Caco-2 (cell line): ENCODE measurements at regions not wholly inside any gene's neighbourhood (a gene's known extent, or its start where the extent isn't known, plus 50 kb on each side); places are given as distances from the start of the nearest gene placed in this dataset.

Source experiments
- BruUV-seq: library from RNA; stranded (reverse); fragments of 400-500 nt; replicated peaks from 2 replicates; lab custom pipeline; 2021; lab: Mats Ljungman, UMichigan
- CTCF ChIA-PET: fragments of 300-600 bp; sonication (Branson Sonifier 250); formaldehyde crosslinking; loops from one replicate; lab custom pipeline; 2022; ENCODE audit warnings: antibody characterized with exemption; lab: Charles Lee
- POLR2A ChIA-PET: fragments of 300-600 bp; sonication (Branson Sonifier 250); formaldehyde crosslinking; loops from one replicate; lab custom pipeline; 2022; ENCODE audit warnings: antibody characterized with exemption; lab: Charles Lee
- DNase-seq, 2 experiments: peaks; one replicate each; pipeline versions ENCODE4 v3.0.0 to v3.0.0-alpha.2; 2020 to 2022
- H3K27me3 ChIP-seq: replicated peaks from 2 replicates; pipeline ENCODE4 v1.6.0; 2011; ENCODE audit warnings: low read length; ENCODE audit not compliant: control insufficient read depth, insufficient read depth
- H3K36me3 ChIP-seq: 2 replicates; pipeline ENCODE4 v1.5.1; 2011; ENCODE audit warnings: low read length; ENCODE audit not compliant: control insufficient read depth, insufficient read depth
- H3K4me1 ChIP-seq: fragments of 250-450 bp; sonication (Bioruptor Pico); 2 replicates; pipeline ENCODE4 v1.5.1; 2020; ENCODE audit warnings: mild to moderate bottlenecking
- H3K4me3 ChIP-seq: 2 replicates; pipeline ENCODE4 v1.5.1; 2011; ENCODE audit warnings: low read depth, mild to moderate bottlenecking, control low read depth, low read length
- H3K9me3 ChIP-seq: fragments of 250-450 bp; sonication (Bioruptor Pico); 2 replicates; pipeline ENCODE4 v1.5.1; 2020; ENCODE audit warnings: mild to moderate bottlenecking, moderate library complexity
- H3K27ac Mint-ChIP-seq: one replicate; pipeline ENCODE4 v1.8.0; 2022; ENCODE audit warnings: mixed read lengths; ENCODE audit not compliant: unreplicated experiment
- H3K27me3 Mint-ChIP-seq: one replicate; pipeline ENCODE4 v1.8.0; 2022; ENCODE audit warnings: mixed read lengths; ENCODE audit not compliant: insufficient read depth, unreplicated experiment
- H3K36me3 Mint-ChIP-seq: one replicate; pipeline ENCODE4 v1.8.0; 2022; ENCODE audit warnings: mild to moderate bottlenecking, mixed read lengths; ENCODE audit not compliant: insufficient read depth, unreplicated experiment
- H3K4me1 Mint-ChIP-seq: one replicate; pipeline ENCODE4 v1.8.0; 2022; ENCODE audit warnings: low read depth, mixed read lengths; ENCODE audit not compliant: unreplicated experiment
- H3K4me3 Mint-ChIP-seq: one replicate; pipeline ENCODE4 v1.8.0; 2022; ENCODE audit warnings: mild to moderate bottlenecking, moderate library complexity, mixed read lengths; ENCODE audit not compliant: unreplicated experiment
- H3K9me3 Mint-ChIP-seq: one replicate; pipeline ENCODE4 v1.8.0; 2022; ENCODE audit warnings: mixed read lengths; ENCODE audit not compliant: unreplicated experiment
- CTCF ChIP-seq, 2 experiments: fragments of 200-600 bp in 1 of 2; IDR thresholded peaks; 1 replicate in 1 of 2; 2 replicates in 1 of 2; pipeline versions ENCODE4 v1.5.1 to v1.8.0; 2011 to 2022; ENCODE audit warnings: antibody characterized with exemption in 1 of 2, control low read depth in 1 of 2, inconsistent platforms in 1 of 2, low read depth in 1 of 2, low read length in 1 of 2, mild to moderate bottlenecking in 1 of 2, moderate library complexity in 1 of 2; ENCODE audit not compliant: insufficient read depth in 1 of 2, severe bottlenecking in 1 of 2, unreplicated experiment in 1 of 2
- intact Hi-C: fragments of 100-400 bp; cut with micrococcal nuclease; formaldehyde crosslinking; loops from one replicate; pipeline ENCODE4 v1.10.0; 2022; ENCODE audit not compliant: unreplicated experiment

- no peak overlapping the region for H3K27ac Mint-ChIP-seq
- TF ChIP-seq CTCF (IDR thresholded peaks at IDR 0.05; ENCODE audit: insufficient read depth in 1 of 2, low read depth in 1 of 2, low read length in 1 of 2, severe bottlenecking in 1 of 2, unreplicated experiment in 1 of 2) = no peak
- Histone ChIP-seq H3K27me3 (peaks cover 3% of the 10 kb centered on the region), H3K9me3 (no peaks in the 10 kb centered on the region), H3K4me3 (no peak overlapping the region), H3K36me3 (no peaks in the 10 kb centered on the region), H3K4me1 (no peaks in the 10 kb centered on the region)
- BruUV-seq = no TSS peak
- intact Hi-C loops = no loop called here
- no peaks in the 10 kb centered on the region for H3K4me1 Mint-ChIP-seq
- DNase-seq = no peak
- H3K4me3 Mint-ChIP-seq = no peak overlapping the region
- POLR2A ChIA-PET = no interaction called here
- no peaks in the 10 kb centered on the region for H3K36me3 Mint-ChIP-seq
- peaks cover 5% of the 10 kb centered on the region for H3K27me3 Mint-ChIP-seq
- no peaks in the 10 kb centered on the region for H3K9me3 Mint-ChIP-seq
- CTCF ChIA-PET = no interaction called here
Measured at GRCh38 chr20:24838546-24839535, 110.2 kb upstream of the CST7 start.

GRCh38 chr20:24840121-24840713 lies 108.9 kb upstream of the CST7 start:
- no peaks in the 10 kb centered on the region for H3K36me3 Mint-ChIP-seq
- Histone ChIP-seq H3K27me3 (peaks cover 3% of the 10 kb centered on the region), H3K4me3 (no peak overlapping the region), H3K36me3 (no peaks in the 10 kb centered on the region), H3K9me3 (no peaks in the 10 kb centered on the region), H3K4me1 (no peaks in the 10 kb centered on the region)
- H3K9me3 Mint-ChIP-seq = no peaks in the 10 kb centered on the region
- intact Hi-C loops = no loop called here
- CTCF ChIA-PET = interaction anchor here (0.6 kb wide), 1 partner anchor 50 kb away, joined by 4 read pairs; no protein-coding TSS in a partner anchor
- no TSS peak for BruUV-seq
- POLR2A ChIA-PET = no interaction called here
- no peak for TF ChIP-seq CTCF (IDR thresholded peaks at IDR 0.05; ENCODE audit: insufficient read depth in 1 of 2, low read depth in 1 of 2, low read length in 1 of 2, severe bottlenecking in 1 of 2, unreplicated experiment in 1 of 2)
- DNase-seq = no peak
- no peak overlapping the region for H3K4me3 Mint-ChIP-seq
- peaks cover 5% of the 10 kb centered on the region for H3K27me3 Mint-ChIP-seq
- H3K4me1 Mint-ChIP-seq = no peaks in the 10 kb centered on the region
- H3K27ac Mint-ChIP-seq = no peak overlapping the region

- ChIA-PET CTCF (no interaction called here), POLR2A (interaction anchor here (0.6 kb wide), 1 partner anchor 11 kb away, joined by 3 read pairs; no protein-coding TSS in a partner anchor)
- Histone ChIP-seq H3K4me3 (no peak overlapping the region), H3K4me1 (no peaks in the 10 kb centered on the region), H3K27me3 (peaks cover 2% of the 10 kb centered on the region; the same call in 1 of the 2 replicates), H3K36me3 (no peaks in the 10 kb centered on the region), H3K9me3 (no peaks in the 10 kb centered on the region)
- no peak for DNase-seq
- H3K4me3 Mint-ChIP-seq = no peak overlapping the region
- intact Hi-C loops = no loop called here
- no peaks in the 10 kb centered on the region for H3K9me3 Mint-ChIP-seq
- BruUV-seq = no TSS peak
- no peak for TF ChIP-seq CTCF (IDR thresholded peaks at IDR 0.05; ENCODE audit: insufficient read depth in 1 of 2, low read depth in 1 of 2, low read length in 1 of 2, severe bottlenecking in 1 of 2, unreplicated experiment in 1 of 2)
- H3K27ac Mint-ChIP-seq = no peak overlapping the region
- no peaks in the 10 kb centered on the region for H3K36me3 Mint-ChIP-seq
- H3K4me1 Mint-ChIP-seq = no peaks in the 10 kb centered on the region
- H3K27me3 Mint-ChIP-seq = peaks cover 13% of the 10 kb centered on the region
Measured at GRCh38 chr20:24842274-24842917, 106.7 kb upstream of the CST7 start.
